Vagina (tissue), 2 donors: ENCODE measurements at regions not wholly inside any gene's neighbourhood (a gene's known extent, or its start where the extent isn't known, plus 50 kb on each side); places are given as distances from the start of the nearest gene placed in this dataset.

Experiments used
- CTCF ChIP-seq, 3 experiments: fragments of 450-650 bp in 2 of 3; fragments of 200-600 bp in 1 of 3; sonication (generic) in 1 of 3; IDR thresholded peaks; one replicate each; pipeline ENCODE4 v1.5.1; 2017 to 2019; ENCODE audit warnings: antibody characterized with exemption in 3 of 3, mild to moderate bottlenecking in 2 of 3, moderate library complexity in 2 of 3
- POLR2A ChIP-seq, 2 donors: fragments of 450-650 bp; IDR thresholded peaks; one replicate each; pipeline ENCODE4 v1.6.1; 2017; ENCODE audit warnings: antibody characterized with exemption in 2 of 2, mild to moderate bottlenecking in 2 of 2, moderate library complexity in 2 of 2
- POLR2AphosphoS5 ChIP-seq, 2 donors: sonication (generic); formaldehyde crosslinking; IDR thresholded peaks; one replicate each; pipeline ENCODE4 v1.9.0; 2017; ENCODE audit warnings: antibody characterized with exemption in 2 of 2, mild to moderate bottlenecking in 2 of 2, low read depth in 1 of 2; ENCODE audit not compliant: insufficient read depth in 1 of 2

- TF ChIP-seq CTCF (IDR thresholded peaks at IDR 0.05) (no peak), POLR2A (IDR thresholded peaks at IDR 0.05) (no peak), POLR2AphosphoS5 (IDR thresholded peaks at IDR 0.05; ENCODE audit: insufficient read depth in 1 of 2, low read depth in 1 of 2) (no peak)
Measured at GRCh38 chr12:3398196-3398789, 92.7 kb upstream of the PRMT8 start.
